ENCODE measurements at regions not wholly inside any gene's neighbourhood (a gene's known extent, or its start where the extent isn't known, plus 50 kb on each side); places are given as distances from the start of the nearest gene placed in this dataset.

DNA sequence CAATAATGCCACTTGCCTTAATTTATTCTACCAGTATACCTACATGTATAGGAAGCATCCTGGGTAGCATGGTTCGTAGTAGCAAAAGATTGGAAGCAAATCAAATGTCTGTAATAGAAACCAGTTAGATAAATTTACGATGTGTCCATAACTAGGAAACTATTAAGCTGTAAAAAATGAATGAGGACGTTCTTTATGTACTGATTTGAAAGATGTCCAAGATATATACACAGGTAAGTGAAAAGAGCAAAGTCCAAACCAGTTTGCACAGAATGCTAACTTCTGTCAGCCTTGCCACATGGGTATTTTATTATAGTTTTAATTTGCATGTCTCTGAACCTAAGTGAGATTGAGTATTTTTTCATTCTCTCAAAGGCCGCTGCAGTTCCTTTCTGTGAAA, 251.8 kb upstream of the IRF2BP2 start:
- no peak overlapping the region for H3K4me2 ChIP-seq (replicated peaks; ENCODE audit: low read depth, low read length, poor library complexity, severe bottlenecking)
- POLR2A ChIA-PET, result no interaction called here
- H3K4me1 ChIP-seq (ENCODE audit: control insufficient read depth in 2 of 2, insufficient read depth in 2 of 2, low read length in 2 of 2), result no peaks in the 10 kb centered on the region
- no peaks in the 10 kb centered on the region for H4K20me1 ChIP-seq (ENCODE audit: control insufficient read depth, insufficient read depth, low read length, poor library complexity, severe bottlenecking)
- WGBS (ENCODE audit: insufficient coverage), result no CpG with 5 or more reads among the region's 4 CpGs
- no peaks in the 10 kb centered on the region for H3K9me3 Mint-ChIP-seq (ENCODE audit: insufficient read depth)
- H3K27ac ChIP-seq (ENCODE audit: low read length in 2 of 2), result no peak overlapping the region
- no peaks in the 10 kb centered on the region for H3K4me1 Mint-ChIP-seq
- ATAC-seq (ENCODE audit: low read depth) (no peak), DNase-seq (no peak)
- H3K9ac ChIP-seq (ENCODE audit: low read length), result no peak overlapping the region
- intact Hi-C loops (cut with micrococcal nuclease), result no loop called here
- no peaks in the 10 kb centered on the region for H3K79me2 ChIP-seq (ENCODE audit: control insufficient read depth, insufficient read depth, low read length)
- H3K36me3 ChIP-seq (replicated peaks in 1 of 2; ENCODE audit: control extremely low read depth in 1 of 2, control insufficient read depth in 1 of 2, extremely low read depth in 1 of 2, insufficient read depth in 2 of 2, low read length in 1 of 2), result no peaks in the 10 kb centered on the region
- H3K4me3 ChIP-seq (ENCODE audit: control extremely low read depth in 1 of 5, extremely low read depth in 1 of 5, insufficient read depth in 1 of 5, low read depth in 2 of 5, low read length in 4 of 5), result no peak overlapping the region
- no peak overlapping the region for H2AFZ ChIP-seq (ENCODE audit: insufficient read depth, low read depth, low read length, poor library complexity, severe bottlenecking)
- H3K27me3 Mint-ChIP-seq, result no peaks in the 10 kb centered on the region
- H3K27me3 ChIP-seq (replicated peaks in 1 of 4; ENCODE audit: control extremely low read depth in 1 of 4, control insufficient read depth in 3 of 4, insufficient read depth in 4 of 4, low read length in 3 of 4), result no peaks in the 10 kb centered on the region
- H3K4me3 Mint-ChIP-seq, result no peak overlapping the region
- peaks cover 0 to 11% (median 2%) of the 10 kb centered on the region in 3 donors for H3K9me3 ChIP-seq (ENCODE audit: control extremely low read depth in 1 of 3, control insufficient read depth in 2 of 3, insufficient read depth in 1 of 3, low read length in 2 of 3)
- CTCF ChIA-PET, result no interaction called here
- no peak overlapping the region for H3K27ac Mint-ChIP-seq
- TF ChIP-seq, protein P1, sequence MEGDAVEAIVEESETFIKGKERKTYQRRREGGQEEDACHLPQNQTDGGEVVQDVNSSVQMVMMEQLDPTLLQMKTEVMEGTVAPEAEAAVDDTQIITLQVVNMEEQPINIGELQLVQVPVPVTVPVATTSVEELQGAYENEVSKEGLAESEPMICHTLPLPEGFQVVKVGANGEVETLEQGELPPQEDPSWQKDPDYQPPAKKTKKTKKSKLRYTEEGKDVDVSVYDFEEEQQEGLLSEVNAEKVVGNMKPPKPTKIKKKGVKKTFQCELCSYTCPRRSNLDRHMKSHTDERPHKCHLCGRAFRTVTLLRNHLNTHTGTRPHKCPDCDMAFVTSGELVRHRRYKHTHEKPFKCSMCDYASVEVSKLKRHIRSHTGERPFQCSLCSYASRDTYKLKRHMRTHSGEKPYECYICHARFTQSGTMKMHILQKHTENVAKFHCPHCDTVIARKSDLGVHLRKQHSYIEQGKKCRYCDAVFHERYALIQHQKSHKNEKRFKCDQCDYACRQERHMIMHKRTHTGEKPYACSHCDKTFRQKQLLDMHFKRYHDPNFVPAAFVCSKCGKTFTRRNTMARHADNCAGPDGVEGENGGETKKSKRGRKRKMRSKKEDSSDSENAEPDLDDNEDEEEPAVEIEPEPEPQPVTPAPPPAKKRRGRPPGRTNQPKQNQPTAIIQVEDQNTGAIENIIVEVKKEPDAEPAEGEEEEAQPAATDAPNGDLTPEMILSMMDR (IDR thresholded peaks at IDR 0.05), result no peak
- no peak for TF ChIP-seq EZH2 (IDR thresholded peaks at IDR 0.05; ENCODE audit: borderline replicate concordance, insufficient read depth, low read depth, low read length, poor library complexity, severe bottlenecking)

DNA sequence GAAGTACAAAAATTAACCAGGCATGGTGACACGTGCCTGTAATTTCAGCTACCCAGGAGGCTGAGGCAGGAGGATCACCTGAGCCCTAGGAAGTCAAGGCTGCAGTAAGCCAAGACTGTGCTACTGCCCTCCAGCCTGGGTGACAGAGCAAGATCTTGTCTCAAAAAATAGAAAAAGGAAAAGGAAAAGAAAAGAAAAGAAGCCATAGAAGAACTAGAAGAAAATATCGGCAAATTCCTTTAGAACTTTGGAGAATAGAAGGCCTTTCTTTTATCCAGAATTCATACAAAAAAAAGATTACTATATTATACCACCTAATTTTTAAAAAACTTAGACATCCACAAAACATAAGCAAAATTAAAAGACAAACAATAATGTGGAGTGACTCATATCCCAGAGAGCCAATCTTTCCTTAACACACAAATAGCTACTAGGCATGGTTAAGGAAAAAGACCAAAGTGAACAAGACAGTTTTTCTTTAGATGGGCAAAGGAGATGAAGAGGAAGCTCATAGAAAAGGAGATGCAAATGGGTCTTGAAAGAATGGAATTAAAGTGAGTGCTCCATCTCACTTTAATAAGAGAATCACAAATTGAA, 251.1 kb upstream of the IRF2BP2 start:
- Histone ChIP-seq H3K79me2 (ENCODE audit: control insufficient read depth, insufficient read depth, low read length) (no peaks in the 10 kb centered on the region), H3K4me2 (replicated peaks; ENCODE audit: low read depth, low read length, poor library complexity, severe bottlenecking) (no peak overlapping the region)

More for the DNA sequence above, 251.1 kb upstream of the IRF2BP2 start:
- Histone ChIP-seq H3K36me3 (replicated peaks in 1 of 2; ENCODE audit: control extremely low read depth in 1 of 2, control insufficient read depth in 1 of 2, extremely low read depth in 1 of 2, insufficient read depth in 2 of 2, low read length in 1 of 2) (no peaks in the 10 kb centered on the region), H3K9me3 (ENCODE audit: control extremely low read depth in 1 of 3, control insufficient read depth in 2 of 3, insufficient read depth in 1 of 3, low read length in 2 of 3) (peaks cover 0 to 11% (median 2%) of the 10 kb centered on the region in 3 donors), H3K9ac (ENCODE audit: low read length) (no peak overlapping the region), H2AFZ (ENCODE audit: insufficient read depth, low read depth, low read length, poor library complexity, severe bottlenecking) (no peak overlapping the region), H4K20me1 (ENCODE audit: control insufficient read depth, insufficient read depth, low read length, poor library complexity, severe bottlenecking) (no peaks in the 10 kb centered on the region), H3K27me3 (replicated peaks in 1 of 4; ENCODE audit: control extremely low read depth in 1 of 4, control insufficient read depth in 3 of 4, insufficient read depth in 4 of 4, low read length in 3 of 4) (no peaks in the 10 kb centered on the region), H3K4me3 (ENCODE audit: control extremely low read depth in 1 of 5, extremely low read depth in 1 of 5, insufficient read depth in 1 of 5, low read depth in 2 of 5, low read length in 4 of 5) (no peak overlapping the region), H3K4me1 (ENCODE audit: control insufficient read depth in 2 of 2, insufficient read depth in 2 of 2, low read length in 2 of 2) (no peaks in the 10 kb centered on the region), H3K27ac (ENCODE audit: low read length in 2 of 2) (no peak overlapping the region)
- TF ChIP-seq EZH2 (IDR thresholded peaks at IDR 0.05; ENCODE audit: borderline replicate concordance, insufficient read depth, low read depth, low read length, poor library complexity, severe bottlenecking), result no peak
- TF ChIP-seq, protein P1 (IDR thresholded peaks at IDR 0.05), result no peak
- ChIA-PET CTCF (no interaction called here), POLR2A (no interaction called here)
- no peak overlapping the region for H3K27ac Mint-ChIP-seq
- intact Hi-C loops (cut with micrococcal nuclease), result no loop called here
- no peak overlapping the region for H3K4me3 Mint-ChIP-seq
- no peaks in the 10 kb centered on the region for H3K4me1 Mint-ChIP-seq
- WGBS (ENCODE audit: insufficient coverage), result no CpG with 5 or more reads among the region's 2 CpGs
- ATAC-seq (ENCODE audit: low read depth) (no peak), DNase-seq (no peak)
- H3K9me3 Mint-ChIP-seq (ENCODE audit: insufficient read depth), result no peaks in the 10 kb centered on the region
- no peaks in the 10 kb centered on the region for H3K27me3 Mint-ChIP-seq
